Loucy (cell line): ENCODE measurements at regions not wholly inside any gene's neighbourhood (a gene's known extent, or its start where the extent isn't known, plus 50 kb on each side); places are given as distances from the start of the nearest gene placed in this dataset.

Experiments used
- EZH2phosphoT487 ChIP-seq: fragments of 200-600 bp; IDR thresholded peaks from 2 replicates; pipeline ENCODE4 v1.6.1; 2018; ENCODE audit warnings: antibody characterized with exemption, mild to moderate bottlenecking, moderate library complexity, borderline replicate concordance
- TF ChIP-seq, protein P1 (sequence below): fragments of 200-600 bp; sonication (generic); conservative IDR thresholded peaks from 2 replicates; pipeline ENCODE4 v1.5.1; 2014; ENCODE audit warnings: mild to moderate bottlenecking, antibody characterized with exemption, low read length

DNA sequence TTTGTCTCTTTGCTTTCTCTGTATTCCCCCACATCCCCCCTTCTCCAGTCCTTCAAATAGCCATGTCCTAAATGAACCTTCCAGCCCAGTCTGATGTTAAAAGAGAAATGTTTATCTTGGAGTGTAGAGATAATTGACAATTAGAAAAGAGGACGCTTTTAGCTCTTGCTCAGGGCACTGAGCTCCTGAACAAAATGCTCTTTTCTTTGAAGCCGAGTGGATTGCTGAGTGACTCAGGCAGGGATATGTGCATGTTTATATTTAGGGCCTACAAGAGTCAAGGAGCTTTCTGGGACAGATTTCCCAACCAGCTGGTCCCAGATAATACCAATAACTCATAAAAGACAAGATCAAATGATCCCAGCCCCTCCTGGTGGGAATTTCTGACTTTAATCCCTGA is 88.0 kb upstream of the SETBP1 start:
- TF ChIP-seq, protein P1, sequence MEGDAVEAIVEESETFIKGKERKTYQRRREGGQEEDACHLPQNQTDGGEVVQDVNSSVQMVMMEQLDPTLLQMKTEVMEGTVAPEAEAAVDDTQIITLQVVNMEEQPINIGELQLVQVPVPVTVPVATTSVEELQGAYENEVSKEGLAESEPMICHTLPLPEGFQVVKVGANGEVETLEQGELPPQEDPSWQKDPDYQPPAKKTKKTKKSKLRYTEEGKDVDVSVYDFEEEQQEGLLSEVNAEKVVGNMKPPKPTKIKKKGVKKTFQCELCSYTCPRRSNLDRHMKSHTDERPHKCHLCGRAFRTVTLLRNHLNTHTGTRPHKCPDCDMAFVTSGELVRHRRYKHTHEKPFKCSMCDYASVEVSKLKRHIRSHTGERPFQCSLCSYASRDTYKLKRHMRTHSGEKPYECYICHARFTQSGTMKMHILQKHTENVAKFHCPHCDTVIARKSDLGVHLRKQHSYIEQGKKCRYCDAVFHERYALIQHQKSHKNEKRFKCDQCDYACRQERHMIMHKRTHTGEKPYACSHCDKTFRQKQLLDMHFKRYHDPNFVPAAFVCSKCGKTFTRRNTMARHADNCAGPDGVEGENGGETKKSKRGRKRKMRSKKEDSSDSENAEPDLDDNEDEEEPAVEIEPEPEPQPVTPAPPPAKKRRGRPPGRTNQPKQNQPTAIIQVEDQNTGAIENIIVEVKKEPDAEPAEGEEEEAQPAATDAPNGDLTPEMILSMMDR, result no peak
- no peak for TF ChIP-seq EZH2phosphoT487
